CD4-positive, alpha-beta T cell treated with Interleukin-6 for 4 hours (primary cell): ENCODE measurements at regions not wholly inside any gene's neighbourhood (a gene's known extent, or its start where the extent isn't known, plus 50 kb on each side); places are given as distances from the start of the nearest gene placed in this dataset.

ENCODE experiments used
- DNase-seq: peaks from one replicate; pipeline ENCODE4 v3.0.0-alpha.2; 2020; ENCODE audit warnings: mixed read lengths

DNA sequence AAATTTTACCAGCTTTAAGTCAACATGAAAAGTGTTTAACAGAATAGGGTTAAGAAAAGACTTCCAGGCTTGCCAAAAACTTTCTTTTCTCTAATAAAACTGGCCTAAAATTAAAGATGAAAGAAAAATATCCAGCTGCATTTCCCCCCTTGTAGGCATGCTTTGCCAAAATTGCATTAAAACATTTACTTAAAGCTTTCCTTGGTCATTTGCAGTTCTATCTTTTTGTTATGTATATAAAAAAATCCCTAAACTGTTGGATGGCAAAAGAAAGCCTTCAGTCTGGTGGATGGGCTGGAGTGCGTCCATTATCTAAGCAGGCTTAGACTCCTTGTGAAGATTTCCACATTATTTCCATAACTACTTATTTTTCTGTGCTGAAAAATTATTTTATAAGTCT lies 105.4 kb upstream of the DSEL start:
- DNase-seq, result no peak

DNA sequence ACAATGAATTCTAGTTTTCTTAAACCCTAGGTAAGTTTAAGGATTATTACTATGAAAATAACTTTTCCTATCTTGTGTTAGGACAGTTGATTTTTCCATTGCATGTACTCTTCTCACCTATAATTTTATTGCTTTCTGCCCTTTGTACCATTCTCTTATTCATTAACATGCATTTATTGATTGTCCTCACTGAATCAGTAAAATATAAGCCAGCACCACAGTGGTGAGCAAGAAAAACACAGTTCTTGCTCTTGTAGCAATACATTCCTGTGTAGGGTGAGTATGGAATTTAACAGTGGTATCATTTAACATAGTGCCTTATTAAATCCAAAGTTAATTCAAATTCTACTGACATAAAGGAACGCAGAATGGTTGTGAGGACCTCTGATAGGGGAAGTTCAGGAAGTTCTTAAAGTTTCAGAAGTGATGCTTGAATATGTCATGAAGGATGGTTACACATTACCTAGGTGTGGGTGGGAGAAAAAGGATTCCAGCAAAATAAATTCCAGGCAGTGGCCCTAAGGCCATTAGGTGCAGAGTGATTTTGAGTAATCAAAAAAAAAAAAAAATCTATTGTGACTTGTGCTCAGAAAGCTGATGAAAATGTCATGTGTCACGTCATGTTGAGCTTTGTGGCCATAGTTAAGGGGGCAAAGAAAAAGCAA lies 104.7 kb upstream of the DSEL start:
- DNase-seq, result no peak

DNA sequence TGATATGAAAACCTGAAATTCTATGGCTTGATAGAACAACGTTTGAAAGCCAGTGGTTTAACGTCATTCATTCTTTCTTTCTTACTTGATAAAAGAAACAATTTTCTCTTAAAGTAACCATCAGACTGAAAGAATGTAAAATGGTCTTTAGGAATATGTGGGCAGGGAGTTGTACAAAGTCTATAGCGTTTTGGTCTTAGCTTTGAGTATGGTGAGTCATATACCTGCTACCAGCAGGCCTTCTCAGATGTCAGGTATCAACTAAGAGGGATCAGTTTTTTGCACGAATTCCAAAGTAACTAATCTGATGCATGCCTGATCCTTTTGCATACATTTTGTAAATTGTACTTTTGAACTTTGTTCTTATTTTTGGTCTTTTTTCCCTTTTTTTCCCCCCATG lies 101.5 kb upstream of the DSEL start:
- DNase-seq, result no peak

DNA sequence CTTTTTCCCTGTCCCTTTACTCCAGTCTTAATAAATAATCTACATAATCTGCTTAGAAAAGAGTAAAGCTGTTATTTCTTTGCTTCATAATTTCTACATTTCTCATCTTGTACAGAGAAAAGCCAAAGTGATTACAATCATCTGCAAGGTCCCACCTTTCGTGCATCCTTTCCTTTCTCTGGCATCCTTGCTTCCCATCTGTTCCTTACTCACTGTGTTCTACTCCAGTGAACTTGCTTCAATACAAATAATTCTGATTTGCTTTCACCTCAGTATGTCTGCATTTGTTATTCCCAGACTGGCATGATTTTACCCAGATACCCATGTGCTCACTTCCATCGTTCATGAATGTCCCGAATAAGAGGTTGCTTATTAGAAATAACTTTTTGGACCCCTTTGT lies 99.4 kb upstream of the DSEL start:
- no peak for DNase-seq

DNA sequence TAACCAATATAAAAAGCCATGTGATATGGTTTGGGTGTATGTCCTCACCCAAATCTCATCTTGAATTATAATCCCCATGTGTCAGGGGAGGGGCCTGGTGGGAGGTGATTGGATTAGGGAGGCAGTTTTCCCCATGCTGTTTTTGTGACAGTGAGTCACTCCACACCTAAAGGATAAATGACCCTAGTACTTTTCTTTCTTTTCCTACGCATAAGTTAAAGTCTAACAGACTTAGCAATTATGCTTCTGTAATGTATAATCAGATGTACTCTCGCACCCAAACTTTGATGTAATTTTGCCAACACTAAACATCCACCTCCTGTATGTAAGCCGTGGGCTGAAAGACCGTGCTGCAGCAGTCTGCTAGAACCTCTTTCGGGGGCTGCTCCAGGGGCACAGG lies 97.2 kb upstream of the DSEL start:
- DNase-seq, result no peak

DNA sequence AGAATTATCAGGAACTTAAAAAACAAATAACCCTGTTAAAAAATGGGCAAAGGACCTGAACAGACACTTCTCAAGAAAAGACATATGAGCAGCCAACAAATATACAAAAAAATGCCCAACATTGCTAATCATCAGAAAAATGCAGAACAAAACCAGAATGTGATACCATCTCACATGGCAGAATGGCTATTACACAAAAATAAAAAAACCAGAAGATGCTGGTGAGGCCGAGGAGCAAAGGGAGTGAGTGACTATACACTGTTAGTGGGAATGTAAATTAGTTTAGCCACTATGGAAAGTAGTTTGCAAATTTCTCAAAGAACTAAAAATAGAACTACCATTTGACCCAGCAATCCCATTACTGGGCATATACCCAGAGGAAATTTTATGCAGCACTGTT lies 95.8 kb upstream of the DSEL start:
- DNase-seq, result no peak

DNA sequence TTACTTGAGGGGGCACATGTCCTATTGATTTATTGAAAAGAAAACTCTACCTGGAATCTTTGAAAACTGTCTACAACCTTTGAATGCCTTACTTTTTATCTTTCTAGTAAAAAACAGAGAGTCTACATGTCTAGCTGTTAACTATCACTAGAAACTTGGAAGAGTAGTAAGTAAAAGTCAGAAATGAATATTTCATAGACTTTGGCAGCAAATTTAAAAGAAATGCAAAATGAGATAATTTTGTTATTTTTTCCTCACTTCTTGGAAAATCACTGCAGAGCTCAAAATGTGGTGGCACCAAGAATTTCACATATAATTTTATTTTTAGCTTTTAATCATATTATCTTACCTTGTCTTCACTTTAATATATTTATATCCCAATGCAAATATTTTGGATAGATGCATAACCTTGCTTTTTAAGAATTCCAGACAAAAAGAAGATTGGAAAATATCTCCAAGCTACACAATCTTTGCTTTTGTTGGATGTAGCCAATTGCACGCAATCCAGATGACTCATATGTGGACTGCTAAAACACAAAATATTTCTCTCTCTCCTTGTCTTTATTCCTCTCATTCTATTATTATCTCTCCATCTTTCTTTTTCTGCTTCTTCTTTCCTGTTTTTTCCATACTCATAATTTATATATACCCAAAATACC lies 92.2 kb upstream of the DSEL start:
- no peak for DNase-seq

DNA sequence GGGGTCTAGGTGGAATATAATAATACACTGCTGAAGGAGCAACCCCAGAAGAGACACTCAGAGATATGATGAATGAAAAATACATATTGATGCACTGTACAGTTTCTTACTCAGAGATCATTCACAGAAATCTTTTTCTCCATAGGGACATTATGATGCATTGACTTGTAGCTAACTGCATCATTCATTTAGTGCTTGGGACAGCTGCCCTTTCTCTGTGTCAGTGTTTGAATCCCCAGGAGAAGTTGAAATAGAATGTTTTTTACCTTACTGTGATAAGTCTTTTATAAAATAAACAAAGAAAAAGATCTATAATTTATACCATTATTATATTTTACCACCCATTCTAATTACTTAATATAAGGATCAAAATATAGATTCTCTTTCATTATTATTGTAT lies 91.7 kb upstream of the DSEL start:
- no peak for DNase-seq

DNA sequence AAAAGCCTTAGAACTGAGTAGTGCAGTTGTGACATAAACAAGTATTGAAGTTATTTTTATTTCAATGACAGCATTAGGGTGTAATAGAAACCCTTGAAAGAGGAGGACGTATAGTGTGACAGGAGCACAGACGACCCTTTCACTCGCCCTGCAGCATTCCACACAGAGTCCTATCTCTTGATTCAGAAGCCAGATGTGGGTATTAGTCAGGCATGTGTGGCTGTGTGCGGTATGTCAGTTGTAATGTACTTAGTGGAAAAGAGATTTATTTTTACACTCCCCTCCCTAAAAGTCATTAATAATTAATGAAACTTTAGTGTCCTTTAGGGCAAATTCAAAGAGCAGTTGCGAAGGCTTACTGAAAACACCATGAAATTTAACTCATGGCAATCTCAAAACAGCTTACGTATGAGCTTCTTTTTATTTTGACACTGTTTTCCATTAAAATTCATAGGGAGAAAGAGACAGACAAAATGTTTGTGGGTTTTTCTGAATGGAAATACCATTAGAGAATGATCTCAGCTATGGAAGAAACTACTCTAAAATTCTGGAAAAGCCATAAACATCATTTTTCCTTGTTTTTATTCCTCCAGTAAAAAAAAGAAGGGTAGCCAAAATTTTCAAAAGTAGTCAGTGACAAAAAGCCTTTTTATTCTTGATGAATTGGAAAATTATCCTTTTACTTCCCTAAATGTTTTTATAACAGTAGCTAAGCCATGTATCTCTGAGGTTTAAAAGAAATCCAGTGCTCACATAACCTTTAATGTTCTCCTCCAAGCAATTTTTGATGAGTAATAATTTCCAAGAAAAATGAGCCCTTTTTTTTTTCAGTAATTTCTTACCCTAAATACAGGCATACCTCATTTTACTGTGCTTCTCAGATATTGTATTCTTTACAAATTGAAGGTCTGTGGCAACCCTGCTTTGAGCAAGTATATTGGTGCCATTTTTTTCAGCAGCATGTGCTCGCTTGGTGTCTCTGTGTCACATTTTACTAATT lies 84.0 kb upstream of the DSEL start:
- DNase-seq, result no peak

DNA sequence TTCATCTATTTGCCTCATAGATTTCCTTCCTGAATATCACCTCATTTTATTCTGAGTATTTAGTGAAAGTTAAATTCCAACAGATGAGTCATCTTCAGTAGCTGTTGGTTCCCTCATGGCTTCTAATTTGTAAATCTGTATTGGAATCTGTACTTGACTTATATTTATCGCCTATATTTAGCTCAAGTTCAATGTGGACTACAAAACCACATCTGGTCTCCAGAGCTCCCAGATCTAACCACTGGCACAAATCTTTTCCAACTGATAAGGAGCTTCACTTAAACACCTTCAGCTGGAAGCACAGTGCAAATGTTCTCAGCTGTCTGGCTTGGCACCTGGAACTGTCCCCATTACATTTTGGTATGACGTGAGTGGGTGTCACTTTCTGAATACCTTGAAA lies 82.8 kb upstream of the DSEL start:
- no peak for DNase-seq

DNA sequence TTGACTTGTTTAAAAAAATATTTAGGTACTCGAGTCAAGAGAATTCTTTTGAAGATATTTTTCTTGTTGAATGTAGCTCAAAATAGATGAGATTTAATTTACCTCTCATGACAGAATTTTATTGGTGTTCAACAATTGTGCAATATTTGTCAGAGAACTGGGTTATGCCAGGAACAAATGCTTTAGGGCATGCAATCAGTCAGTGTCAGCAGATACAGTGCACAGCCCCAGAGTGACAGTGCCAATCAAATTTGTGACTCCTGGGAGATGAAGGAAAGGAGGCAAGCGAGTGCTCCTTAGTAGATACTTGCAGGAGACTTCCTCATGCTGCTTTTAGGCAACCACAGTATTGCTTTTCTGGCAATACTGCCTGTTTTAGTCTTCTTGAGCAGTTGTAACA lies 81.2 kb upstream of the DSEL start:
- no peak for DNase-seq

DNA sequence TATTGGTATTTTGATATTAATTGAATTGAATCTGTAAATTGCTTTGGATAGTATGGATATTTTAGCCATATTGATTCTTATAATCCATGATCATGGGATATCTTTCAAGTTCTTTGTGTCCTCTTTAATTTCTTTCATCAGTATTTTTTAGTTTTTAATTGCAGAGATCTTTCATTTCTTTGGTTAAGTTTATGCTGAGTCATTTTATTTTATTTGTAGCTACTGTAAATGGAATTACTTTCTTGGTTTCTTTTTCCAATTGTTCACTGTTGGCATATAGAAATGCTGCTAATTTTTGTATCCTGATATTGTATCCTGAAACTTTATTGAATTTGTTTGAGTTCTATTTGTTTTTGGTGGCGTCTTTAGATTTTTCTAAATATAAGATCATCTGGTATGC lies 79.5 kb upstream of the DSEL start:
- DNase-seq, result no peak

DNA sequence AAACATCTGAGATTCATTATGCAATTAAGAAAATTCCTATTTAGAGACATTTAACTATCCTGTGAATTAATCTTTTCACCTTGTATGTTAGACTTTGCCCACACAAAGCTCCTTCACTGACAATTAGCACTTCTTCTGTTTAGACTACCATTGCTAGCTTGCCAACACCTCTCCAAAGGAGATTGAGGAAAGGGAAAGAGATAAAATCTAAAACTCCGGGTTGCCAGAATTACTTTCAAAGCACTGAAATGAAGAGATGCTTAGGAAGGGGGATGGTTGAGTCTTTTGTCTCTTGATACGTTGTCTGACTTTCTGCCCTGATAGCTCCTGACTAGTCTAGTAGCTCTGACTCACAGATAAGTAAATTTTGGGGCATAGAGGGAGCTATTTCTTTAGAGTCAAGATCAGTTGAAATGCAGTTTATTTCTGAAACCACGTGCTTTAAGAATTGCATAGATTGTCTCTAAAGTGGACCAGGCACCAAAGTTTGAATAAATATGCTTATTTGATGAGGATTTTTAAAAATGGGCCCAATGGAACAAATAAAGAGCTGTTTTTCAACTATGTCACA lies 74.1 kb upstream of the DSEL start:
- no peak for DNase-seq

DNA sequence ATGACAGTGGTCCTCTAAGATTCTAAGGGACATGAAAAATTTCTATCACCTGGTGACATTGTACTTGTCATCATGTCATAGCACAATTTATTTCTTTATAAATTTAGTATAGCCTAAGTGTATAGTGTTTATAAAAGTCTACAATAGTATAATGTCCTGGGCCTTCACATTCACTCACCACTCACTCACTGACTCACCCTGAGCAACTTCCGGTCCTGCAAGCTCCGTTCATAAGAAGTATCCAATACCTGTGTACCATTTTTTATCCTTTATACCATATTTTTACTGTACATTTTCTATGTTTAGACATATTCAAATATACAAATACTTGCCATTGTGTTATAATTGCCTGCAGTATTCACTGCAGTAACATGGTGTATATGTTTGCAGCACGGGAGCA lies 72.8 kb upstream of the DSEL start:
- DNase-seq, result no peak

DNA sequence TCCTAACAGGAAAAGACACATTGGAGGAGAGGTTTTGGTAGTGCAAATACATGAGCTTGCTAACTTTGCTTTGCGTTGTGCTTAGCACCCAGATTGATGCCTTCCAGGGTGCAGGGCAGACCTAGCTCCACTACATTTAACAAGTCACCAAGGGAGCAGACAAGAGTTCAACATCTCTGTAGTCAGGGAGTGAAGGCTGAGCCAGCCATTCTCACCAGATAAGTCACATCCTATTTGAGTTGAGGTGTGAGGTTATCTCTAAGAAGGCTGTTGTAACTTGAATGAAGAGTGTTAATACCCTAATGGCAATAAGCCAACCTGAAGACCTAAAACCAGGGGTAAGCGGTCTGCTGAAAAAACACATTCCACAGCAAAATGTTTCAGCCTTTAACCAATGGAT lies 69.6 kb upstream of the DSEL start:
- no peak for DNase-seq

DNA sequence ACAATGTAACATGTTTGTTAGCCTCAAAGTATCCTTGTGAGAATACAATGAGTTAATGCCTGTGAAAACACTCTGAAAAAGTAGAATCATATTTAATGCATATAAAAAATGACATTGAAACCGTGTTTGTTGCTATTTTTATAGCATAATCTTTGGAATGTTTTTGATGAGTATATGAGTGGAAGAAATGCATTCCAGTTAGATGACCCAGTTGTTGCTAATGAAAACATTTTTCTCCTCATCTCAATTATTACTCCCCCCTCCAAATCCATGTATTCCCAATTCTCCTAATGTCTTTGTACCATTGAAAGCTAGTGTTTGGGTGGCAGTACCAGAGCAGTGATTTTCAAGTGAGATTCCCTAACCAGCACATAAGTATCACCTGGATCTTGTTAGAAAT lies 67.1 kb upstream of the DSEL start:
- DNase-seq, result no peak

DNA sequence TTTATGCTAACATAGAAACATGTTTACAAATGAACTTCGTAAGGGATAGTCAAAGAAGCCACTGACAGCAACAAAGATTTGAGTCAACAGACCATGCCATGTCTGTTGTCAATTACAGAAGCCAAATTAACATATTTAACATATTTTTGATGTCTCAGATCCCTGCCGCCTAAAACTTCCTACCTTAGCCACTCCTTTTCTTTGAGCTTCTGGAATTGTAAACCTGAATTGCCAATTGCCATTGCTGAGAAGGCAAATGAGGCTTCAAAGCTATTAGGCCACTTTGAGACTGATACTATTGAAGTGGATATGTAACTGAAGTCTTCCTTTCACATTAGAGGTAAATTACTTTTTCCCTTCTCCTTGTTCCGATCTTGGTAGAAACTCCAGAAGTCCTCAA lies 66.0 kb upstream of the DSEL start:
- no peak for DNase-seq

DNA sequence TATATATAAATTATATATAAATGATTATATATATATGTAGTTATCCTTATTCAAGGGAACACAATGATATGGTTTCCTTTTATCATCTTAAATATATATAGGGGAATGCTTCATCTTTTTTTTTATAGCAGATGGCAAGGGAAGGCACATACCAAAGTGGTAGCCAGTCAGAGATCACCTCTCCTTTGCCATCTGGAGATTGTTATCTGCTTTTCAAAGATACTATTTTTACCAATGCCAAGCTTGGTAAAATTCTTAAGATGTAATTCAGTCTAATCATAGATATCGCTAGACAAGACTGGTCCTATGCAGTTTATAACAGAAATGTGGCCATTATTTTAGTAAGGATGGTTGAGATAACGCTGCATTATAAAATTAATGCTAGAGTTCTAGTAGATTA lies 64.7 kb upstream of the DSEL start:
- no peak for DNase-seq

DNA sequence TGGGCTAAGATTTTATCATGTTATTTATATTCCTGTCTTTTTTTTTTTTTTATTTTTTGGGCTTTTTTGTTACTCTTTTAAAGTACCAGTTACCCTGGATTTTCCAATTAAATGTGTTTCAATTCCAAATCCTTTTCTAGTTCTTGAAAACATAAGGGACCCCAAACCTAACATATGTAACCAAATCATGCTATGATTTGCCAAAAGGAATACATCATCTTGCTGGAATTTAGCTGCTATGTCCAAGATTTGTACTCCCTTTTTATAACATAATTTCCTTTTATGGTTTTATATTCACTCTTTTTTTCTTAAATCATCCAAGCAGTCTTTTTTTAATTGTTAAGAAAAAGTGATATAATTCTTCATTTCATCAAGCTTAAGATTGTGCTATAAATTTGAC lies 60.9 kb upstream of the DSEL start:
- no peak for DNase-seq

DNA sequence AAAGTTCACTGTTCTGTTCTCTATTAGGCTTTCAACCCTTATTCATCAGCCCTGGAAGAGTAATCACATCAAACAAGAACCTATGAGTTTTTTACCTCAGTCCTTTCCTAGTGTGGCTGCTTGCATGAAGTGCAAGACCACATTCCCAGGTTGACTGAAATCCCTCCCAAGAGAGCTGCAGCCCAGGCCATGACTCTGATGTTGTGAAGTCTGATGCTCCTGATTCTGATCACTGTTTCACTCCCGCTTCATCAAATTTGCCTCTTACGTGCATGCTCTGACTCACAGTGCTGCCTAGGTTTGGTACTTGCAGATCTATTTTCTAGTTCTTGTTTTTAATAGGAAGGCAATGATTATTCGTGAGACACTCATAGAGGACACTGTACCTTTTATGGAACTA lies 58.2 kb upstream of the DSEL start:
- no peak for DNase-seq

DNA sequence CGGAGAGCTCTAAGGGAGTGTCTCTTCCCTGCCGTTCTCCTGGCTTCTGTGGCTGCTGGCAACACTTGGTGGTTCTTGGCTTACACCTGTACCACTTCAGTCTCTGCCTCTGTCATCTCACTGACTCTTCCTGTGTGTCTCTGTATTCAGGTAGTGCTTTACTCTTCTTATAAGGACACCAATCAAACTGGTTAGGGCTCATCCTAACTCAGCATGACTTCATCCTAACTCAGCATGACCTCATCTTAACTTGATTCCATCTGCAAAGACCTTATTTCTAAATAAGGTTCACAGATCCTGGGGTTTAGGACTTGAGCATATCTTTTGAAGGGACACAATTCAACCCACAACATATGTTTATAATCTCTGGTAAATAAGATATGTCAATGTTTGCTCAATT lies 51.6 kb upstream of the DSEL start:
- no peak for DNase-seq
